AG04450 (cell line): ENCODE measurements at regions not wholly inside any gene's neighbourhood (a gene's known extent, or its start where the extent isn't known, plus 50 kb on each side); places are given as distances from the start of the nearest gene placed in this dataset.

Experiments
- CTCF ChIA-PET: fragments of 300-600, 350-600 bp; formaldehyde crosslinking; extraction: SDS; loops from one replicate; lab custom pipeline; 2022; ENCODE audit warnings: antibody characterized with exemption, inconsistent platforms; lab: Charles Lee
- POLR2A ChIA-PET: fragments of 350-600 bp; formaldehyde crosslinking; extraction: SDS; loops from one replicate; lab custom pipeline; 2021; ENCODE audit warnings: antibody characterized with exemption, inconsistent platforms; lab: Yijun Ruan, JAX
- DNase-seq: peaks from one replicate; pipeline ENCODE4 v3.0.0-alpha.2; 2011; ENCODE audit warnings: low read depth, low spot score
- H3K27ac ChIP-seq: one replicate; pipeline ENCODE4 v1.5.1; 2012; ENCODE audit warnings: low read depth, low read length, control low read depth
- H3K27me3 ChIP-seq: one replicate; pipeline ENCODE4 v1.6.0; 2012; ENCODE audit warnings: low read length; ENCODE audit not compliant: control insufficient read depth, insufficient read depth
- H3K4me3 ChIP-seq: 2 replicates; pipeline ENCODE4 v1.5.1; 2011; ENCODE audit warnings: mild to moderate bottlenecking, low read depth, low read length, control low read depth
- H3K9me3 ChIP-seq: 2 replicates; pipeline ENCODE4 v1.5.1; 2012; ENCODE audit warnings: low read length; ENCODE audit not compliant: control insufficient read depth, insufficient read depth
- CTCF ChIP-seq: IDR thresholded peaks from 2 replicates; pipeline ENCODE4 v1.5.1; 2011; ENCODE audit warnings: low read depth, low read length, control low read depth, inconsistent platforms

GRCh38 chr3:8387571-8387970 is 114.1 kb upstream of the LMCD1 start:
- ChIA-PET CTCF (interaction anchor here (0.8 kb wide), 1 partner anchor 30 kb away, joined by 3 read pairs; no protein-coding TSS in a partner anchor), POLR2A (no interaction called here)
- Histone ChIP-seq H3K9me3 (no peaks in the 10 kb centered on the region), H3K4me3 (no peak overlapping the region), H3K27me3 (no peaks in the 10 kb centered on the region), H3K27ac (no peak overlapping the region)
- TF ChIP-seq CTCF = no peak
- DNase-seq = no peak

- ChIA-PET POLR2A (no interaction called here), CTCF (interaction anchor here (2.5 kb wide), 1 partner anchor 18 kb away, joined by 7 read pairs; no protein-coding TSS in a partner anchor)
- no peak overlapping the region for H3K27ac ChIP-seq
- H3K4me3 ChIP-seq = no peak overlapping the region
- no peaks in the 10 kb centered on the region for H3K27me3 ChIP-seq
- no peak for TF ChIP-seq CTCF
- no peak for DNase-seq
- no peaks in the 10 kb centered on the region for H3K9me3 ChIP-seq
These were observed 101.9 kb upstream of the LMCD1 start for GRCh38 chr3:8399686-8400085.

- no peak for TF ChIP-seq CTCF
- ChIA-PET CTCF (interaction anchor here (0.7 to 2.5 kb wide), 2 partner anchors 16 to 19 kb away, joined by 3 to 7 read pairs; no protein-coding TSS in a partner anchor), POLR2A (no interaction called here)
- Histone ChIP-seq H3K27me3 (no peaks in the 10 kb centered on the region), H3K9me3 (no peaks in the 10 kb centered on the region), H3K27ac (no peak overlapping the region), H3K4me3 (no peak overlapping the region)
- no peak for DNase-seq
These were observed 100.7 kb upstream of the LMCD1 start for GRCh38 chr3:8400911-8401310.

- Histone ChIP-seq H3K4me3 (no peak overlapping the region), H3K27me3 (no peaks in the 10 kb centered on the region), H3K27ac (no peak overlapping the region), H3K9me3 (no peaks in the 10 kb centered on the region)
- DNase-seq = no peak
- CTCF ChIA-PET = interaction anchor here (4.0 kb wide), 1 partner anchor 13 kb away, joined by 27 read pairs; no protein-coding TSS in a partner anchor
- no peak for TF ChIP-seq CTCF
- POLR2A ChIA-PET = no interaction called here
These were observed 97.6 kb upstream of the LMCD1 start for GRCh38 chr3:8403996-8404395.

DNA sequence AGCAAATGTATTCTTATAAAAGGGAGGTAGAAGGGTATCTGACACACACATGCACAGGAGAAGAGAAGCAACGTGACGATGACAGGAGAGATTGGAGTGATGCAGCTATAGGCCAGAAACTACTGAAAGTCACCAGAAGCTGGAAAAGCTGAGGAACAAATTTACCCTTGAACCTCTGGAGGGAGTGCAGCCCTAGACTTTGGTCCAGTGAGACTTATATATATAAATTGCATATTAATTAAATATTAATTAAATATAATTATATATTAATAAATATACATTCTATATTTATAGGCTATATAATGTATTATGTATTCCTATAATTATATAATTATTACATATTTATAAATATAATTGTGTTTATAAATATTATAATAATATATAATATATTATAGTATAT is 96.5 kb upstream of the LMCD1 start:
- H3K27ac ChIP-seq = no peak overlapping the region
- ChIA-PET CTCF (interaction anchor here (4.0 kb wide), 1 partner anchor 12 kb away, joined by 27 read pairs; no protein-coding TSS in a partner anchor), POLR2A (no interaction called here)
- H3K4me3 ChIP-seq = no peak overlapping the region
- no peaks in the 10 kb centered on the region for H3K9me3 ChIP-seq
- DNase-seq = no peak
- H3K27me3 ChIP-seq = no peaks in the 10 kb centered on the region
- TF ChIP-seq CTCF = no peak
